Spleen (tissue), 11 donors: ENCODE measurements at regions not wholly inside any gene's neighbourhood (a gene's known extent, or its start where the extent isn't known, plus 50 kb on each side); places are given as distances from the start of the nearest gene placed in this dataset.

Experiments used
- DNase-seq: peaks from one replicate; pipeline ENCODE4 v3.0.0-alpha.2; 2020
- H3K27ac ChIP-seq, 8 donors: fragments of 200-600 bp; sonication (generic) in 7 of 8; 1 replicate in 4 of 8; 2 replicates in 4 of 8; pipeline versions ENCODE4 v1.5.0 to v1.8.0; 2016 to 2021; ENCODE audit warnings: inconsistent platforms in 4 of 8, mild to moderate bottlenecking in 4 of 8, moderate library complexity in 1 of 8
- H3K27me3 ChIP-seq, 7 donors: fragments of 200-600 bp; sonication (generic) in 6 of 7; replicated peaks in 1 of 7; 1 replicate in 4 of 7; 2 replicates in 3 of 7; pipeline versions ENCODE4 v1.5.0 to v1.8.0; 2016 to 2021; ENCODE audit warnings: inconsistent platforms in 3 of 7, mild to moderate bottlenecking in 1 of 7
- H3K36me3 ChIP-seq, 6 donors: fragments of 200-600 bp; sonication (generic) in 5 of 6; 1 replicate in 4 of 6; 2 replicates in 2 of 6; pipeline versions ENCODE4 v1.5.0 to v1.8.0; 2016 to 2021; ENCODE audit warnings: inconsistent platforms in 2 of 6
- H3K4me1 ChIP-seq, 6 donors: fragments of 200-600 bp; sonication (generic) in 5 of 6; 1 replicate in 3 of 6; 2 replicates in 3 of 6; pipeline versions ENCODE4 v1.5.0 to v1.8.0; 2016 to 2021; ENCODE audit warnings: inconsistent platforms in 3 of 6
- H3K4me3 ChIP-seq, 8 donors: fragments of 200-600 bp; sonication (generic) in 7 of 8; 1 replicate in 4 of 8; 2 replicates in 4 of 8; pipeline versions ENCODE4 v1.5.0 to v1.8.0; 2016 to 2021; ENCODE audit warnings: inconsistent platforms in 4 of 8, mild to moderate bottlenecking in 4 of 8, moderate library complexity in 2 of 8
- H3K9me3 ChIP-seq, 8 donors: fragments of 200-600 bp; sonication (generic) in 7 of 8; 1 replicate in 4 of 8; 2 replicates in 4 of 8; pipeline versions ENCODE4 v1.5.0 to v1.8.0; 2016 to 2021; ENCODE audit warnings: inconsistent platforms in 4 of 8
- CTCF ChIP-seq, 11 experiments: fragments of 200-600 bp in 7 of 11; fragments of 450-650 bp in 4 of 11; sonication (generic) in 4 of 11; IDR thresholded peaks in 8 of 11; conservative IDR thresholded peaks in 3 of 11; 1 replicate in 7 of 11; 2 replicates in 4 of 11; pipeline versions ENCODE4 v1.4.0 to v1.8.0; 2016 to 2021; ENCODE audit warnings: antibody characterized with exemption in 11 of 11, inconsistent platforms in 4 of 11, mild to moderate bottlenecking in 1 of 11
- POLR2A ChIP-seq, 3 donors: fragments of 450-650 bp; IDR thresholded peaks; one replicate each; pipeline ENCODE4 v1.5.1; 2017; ENCODE audit warnings: antibody characterized with exemption in 3 of 3, mild to moderate bottlenecking in 1 of 3
- POLR2AphosphoS5 ChIP-seq, 3 donors: sonication (generic); formaldehyde crosslinking; IDR thresholded peaks; one replicate each; pipeline ENCODE4 v1.5.1; 2017; ENCODE audit warnings: antibody characterized with exemption in 3 of 3
- WGBS, 5 donors: extraction: QIAGEN DNeasy Blood & Tissue Kit in 3 of 5; methylation state at CpG; one replicate each; pipeline versions ENCODE4 v1.1.5 to v1.1.7; 2013 to 2018; 5-methylcytosine and 5-hydroxymethylcytosine counted together
- intact Hi-C: fragments of 100-400 bp; cut with DNase I; formaldehyde crosslinking; loops from one replicate; pipeline ENCODE4 v1.15.0; 2023; ENCODE audit warnings: low total_unique reads
- donor health status: healthy with polysubstance abuse.
- donor health status: DM: no; HTN: no; CAD: no; lungs with moderate emphysema.
- donor health status: DM: no; HTN: no; CAD: no.
- donor health status: Bipolar disorder and iron deficiency.
- donor health status: healthy.
- donor health status: DM: no; HTN: no; CAD: no.
- donor health status: DM: yes; HTN: yes; CAD: no.

- WGBS, 5 donors: 90 to 99% (median 95%) methylated on average over 2 of the region's 2 CpGs
- Histone ChIP-seq H3K27ac (no peak overlapping the region), H3K36me3 (no peaks in the 10 kb centered on the region), H3K27me3 (no peaks in the 10 kb centered on the region), H3K4me1 (no peaks in the 10 kb centered on the region), H3K4me3 (no peak overlapping the region), H3K9me3 (peaks cover 0 to 6% (median 0%) of the 10 kb centered on the region in 8 donors)
- intact Hi-C loops: no loop called here
- TF ChIP-seq POLR2AphosphoS5 (IDR thresholded peaks at IDR 0.05) (no peak), POLR2A (IDR thresholded peaks at IDR 0.05) (no peak), CTCF (IDR thresholded peaks at IDR 0.05 in 8 of 11, conservative IDR thresholded peaks at IDR 0.05 in 3 of 11) (no peak)
- no peak for DNase-seq
These were observed 384.3 kb upstream of the NR2F2 start for GRCh38 chr15:95946241-95946640.

- no peaks in the 10 kb centered on the region for H3K36me3 ChIP-seq
- DNase-seq: no peak
- H3K4me1 ChIP-seq: no peaks in the 10 kb centered on the region
- no peak overlapping the region for H3K4me3 ChIP-seq
- peaks cover 0 to 5% (median 0%) of the 10 kb centered on the region in 8 donors for H3K9me3 ChIP-seq
- no peak for TF ChIP-seq POLR2AphosphoS5 (IDR thresholded peaks at IDR 0.05)
- TF ChIP-seq CTCF (IDR thresholded peaks at IDR 0.05 in 8 of 11, conservative IDR thresholded peaks at IDR 0.05 in 3 of 11): no peak
- TF ChIP-seq POLR2A (IDR thresholded peaks at IDR 0.05): no peak
- WGBS, 5 donors: 88 to 92% (median 89%) methylated on average over 2 of the region's 2 CpGs
- intact Hi-C loops: no loop called here
- no peak overlapping the region for H3K27ac ChIP-seq
- H3K27me3 ChIP-seq: no peaks in the 10 kb centered on the region
These were observed 383.6 kb upstream of the NR2F2 start for GRCh38 chr15:95946926-95947325.

- H3K36me3 ChIP-seq: no peaks in the 10 kb centered on the region
- H3K4me1 ChIP-seq: no peaks in the 10 kb centered on the region
- intact Hi-C loops: no loop called here
- DNase-seq: no peak
- H3K4me3 ChIP-seq: no peak overlapping the region
- no peaks in the 10 kb centered on the region for H3K27me3 ChIP-seq
- WGBS, 5 donors: 93 to 95% (median 94%) methylated on average over 8 of the region's 8 CpGs
- no peak overlapping the region for H3K27ac ChIP-seq
- TF ChIP-seq POLR2A (IDR thresholded peaks at IDR 0.05) (no peak), CTCF (IDR thresholded peaks at IDR 0.05 in 8 of 11, conservative IDR thresholded peaks at IDR 0.05 in 3 of 11) (no peak), POLR2AphosphoS5 (IDR thresholded peaks at IDR 0.05) (no peak)
- no peaks in the 10 kb centered on the region for H3K9me3 ChIP-seq
These were observed 382.1 kb upstream of the NR2F2 start for GRCh38 chr15:95948411-95948810.

- H3K9me3 ChIP-seq: peaks cover 0 to 17% (median 8%) of the 10 kb centered on the region in 8 donors
- 73 to 91% (median 83%) methylated on average over 4 of the region's 4 CpGs for WGBS, 5 donors
- intact Hi-C loops: no loop called here
- H3K4me3 ChIP-seq: no peak overlapping the region
- no peaks in the 10 kb centered on the region for H3K27me3 ChIP-seq
- no peaks in the 10 kb centered on the region for H3K36me3 ChIP-seq
- H3K4me1 ChIP-seq: no peaks in the 10 kb centered on the region
- H3K27ac ChIP-seq: no peak overlapping the region
- no peak for DNase-seq
- TF ChIP-seq CTCF (IDR thresholded peaks at IDR 0.05 in 8 of 11, conservative IDR thresholded peaks at IDR 0.05 in 3 of 11) (no peak), POLR2A (IDR thresholded peaks at IDR 0.05) (no peak), POLR2AphosphoS5 (IDR thresholded peaks at IDR 0.05) (no peak)
These were observed 377.5 kb upstream of the NR2F2 start for GRCh38 chr15:95953032-95953431.
